Neural cell (in vitro differentiated cells): ENCODE measurements at regions not wholly inside any gene's neighbourhood (a gene's known extent, or its start where the extent isn't known, plus 50 kb on each side); places are given as distances from the start of the nearest gene placed in this dataset.

Experiments used
- H2AFZ ChIP-seq: fragments of 200-600, 300-800 bp; sonication (generic), shearing (Covaris generic); 2 replicates; pipeline ENCODE4 v1.6.0; 2014; ENCODE audit warnings: low read depth, mild to moderate bottlenecking, antibody characterized with exemption, low read length, moderate library complexity
- H3F3A ChIP-seq: fragments of 200-600 bp; shearing (Covaris generic); 2 replicates; pipeline ENCODE4 v1.6.1; 2016; ENCODE audit warnings: mild to moderate bottlenecking, moderate library complexity, mixed read lengths, antibody characterized with exemption, low read length; ENCODE audit not compliant: insufficient read depth, poor library complexity, severe bottlenecking
- H3K27ac ChIP-seq: fragments of 200-600, 300-800 bp; sonication (generic), shearing (Covaris generic); 2 replicates; pipeline ENCODE4 v1.5.1; 2014; ENCODE audit warnings: mild to moderate bottlenecking, low read length, moderate library complexity
- H3K27me3 ChIP-seq: fragments of 300-800, 200-600 bp; sonication (generic), shearing (Covaris generic); 2 replicates; pipeline ENCODE4 v1.6.0; 2014; ENCODE audit warnings: mild to moderate bottlenecking, low read depth, low read length, moderate library complexity; ENCODE audit not compliant: insufficient read depth
- H3K36me3 ChIP-seq: fragments of 300-800, 200-600 bp; sonication (generic), shearing (Covaris generic); 2 replicates; pipeline ENCODE4 v1.5.1; 2014; ENCODE audit warnings: mild to moderate bottlenecking, antibody characterized with exemption, low read length, moderate library complexity; ENCODE audit not compliant: insufficient read depth
- H3K4me2 ChIP-seq: fragments of 300-800, 200-600 bp; sonication (generic), shearing (Covaris generic); 2 replicates; pipeline ENCODE4 v1.6.0; 2014; ENCODE audit warnings: mild to moderate bottlenecking, low read length
- H3K4me3 ChIP-seq: fragments of 300-800, 200-600 bp; sonication (generic), shearing (Covaris generic); 2 replicates; pipeline ENCODE4 v1.5.1; 2014; ENCODE audit warnings: mild to moderate bottlenecking, low read length, moderate library complexity
- H3K79me2 ChIP-seq: fragments of 200-600 bp; shearing (Covaris generic); replicated peaks from 2 replicates; pipeline ENCODE4 v1.6.0; 2014; ENCODE audit warnings: mild to moderate bottlenecking, low read length, moderate library complexity; ENCODE audit not compliant: insufficient read depth
- H3K9ac ChIP-seq: fragments of 300-800, 200-600 bp; sonication (generic), shearing (Covaris generic); 2 replicates; pipeline ENCODE4 v1.6.1; 2016; ENCODE audit warnings: mild to moderate bottlenecking, low read length, mixed read lengths
- H3K9me2 ChIP-seq: fragments of 200-600 bp; shearing (Covaris generic); 2 replicates; pipeline ENCODE4 v1.6.1; 2016; ENCODE audit warnings: mild to moderate bottlenecking, low read length, mixed read lengths; ENCODE audit not compliant: insufficient read depth
- H3K9me3 ChIP-seq: fragments of 200-600, 300-800 bp; sonication (generic), shearing (Covaris generic); 2 replicates; pipeline ENCODE4 v1.6.1; 2016; ENCODE audit warnings: mild to moderate bottlenecking, mixed run types, low read length, moderate library complexity, mixed read lengths
- H4K20me1 ChIP-seq: fragments of 200-600 bp; shearing (Covaris generic); 2 replicates; pipeline ENCODE4 v1.6.1; 2016; ENCODE audit warnings: mild to moderate bottlenecking, mixed run types; ENCODE audit not compliant: insufficient read depth
- CTCF ChIP-seq: fragments of 450-650 bp; IDR thresholded peaks from 2 replicates; pipeline ENCODE4 v1.5.1; 2014; ENCODE audit warnings: antibody characterized with exemption, mild to moderate bottlenecking, moderate library complexity; ENCODE audit not compliant: poor library complexity, severe bottlenecking
- EP300 ChIP-seq: fragments of 450-650 bp; conservative IDR thresholded peaks from 2 replicates; pipeline ENCODE4 v1.6.1; 2014; ENCODE audit warnings: antibody characterized with exemption, mild to moderate bottlenecking, moderate library complexity; ENCODE audit not compliant: poor library complexity, severe bottlenecking
- EZH2 ChIP-seq: fragments of 200-600, 300-800 bp; shearing (Covaris generic), sonication (generic); IDR thresholded peaks from 2 replicates; pipeline ENCODE4 v1.6.1; 2014; ENCODE audit warnings: antibody characterized with exemption, low read length, borderline replicate concordance, mild to moderate bottlenecking; ENCODE audit not compliant: insufficient read depth, poor library complexity, severe bottlenecking
- MXI1 ChIP-seq: fragments of 450-650 bp; conservative IDR thresholded peaks from 2 replicates; pipeline ENCODE4 v1.6.1; 2014; ENCODE audit warnings: antibody characterized with exemption, mild to moderate bottlenecking; ENCODE audit not compliant: poor library complexity, severe bottlenecking
- POLR2AphosphoS5 ChIP-seq: IDR thresholded peaks from 2 replicates; pipeline ENCODE4 v1.6.1; 2012
- RAD21 ChIP-seq: fragments of 450-650 bp; conservative IDR thresholded peaks from 2 replicates; pipeline ENCODE4 v1.6.1; 2014; ENCODE audit warnings: antibody characterized with exemption, mild to moderate bottlenecking, moderate library complexity
- REST ChIP-seq: IDR thresholded peaks from 2 replicates; pipeline ENCODE4 v1.6.1; 2012; ENCODE audit warnings: borderline replicate concordance
- SMC3 ChIP-seq: fragments of 450-650 bp; conservative IDR thresholded peaks from 2 replicates; pipeline ENCODE4 v1.6.1; 2014; ENCODE audit warnings: antibody characterized with exemption, mild to moderate bottlenecking, moderate library complexity; ENCODE audit not compliant: poor library complexity
- TAF1 ChIP-seq: IDR thresholded peaks from 2 replicates; pipeline ENCODE4 v1.6.1; 2012; ENCODE audit warnings: low read depth

- H2AFZ ChIP-seq: no peak overlapping the region
- TF ChIP-seq CTCF: no peak
- TF ChIP-seq SMC3: no peak
- TF ChIP-seq REST: no peak
- TF ChIP-seq TAF1: no peak
- TF ChIP-seq EZH2: no peak
- TF ChIP-seq POLR2AphosphoS5: no peak
- TF ChIP-seq EP300: no peak
- TF ChIP-seq MXI1: no peak
- TF ChIP-seq RAD21: no peak
- H4K20me1 ChIP-seq: no peaks in the 10 kb centered on the region
- H3K4me3 ChIP-seq: no peak overlapping the region
- H3K36me3 ChIP-seq: no peaks in the 10 kb centered on the region
- no peak overlapping the region for H3K9ac ChIP-seq
- no peaks in the 10 kb centered on the region for H3K9me3 ChIP-seq
- no peaks in the 10 kb centered on the region for H3K79me2 ChIP-seq
- H3K9me2 ChIP-seq: no peaks in the 10 kb centered on the region
- no peak overlapping the region for H3K4me2 ChIP-seq
- H3K27ac ChIP-seq: no peak overlapping the region
- H3K27me3 ChIP-seq: no peaks in the 10 kb centered on the region
- H3F3A ChIP-seq: no peaks in the 10 kb centered on the region
These were observed 174.9 kb upstream of the PAPPA start for GRCh38 chr9:115978659-115979096.

- no peaks in the 10 kb centered on the region for H4K20me1 ChIP-seq
- H3K9ac ChIP-seq: no peak overlapping the region
- no peak overlapping the region for H3K27ac ChIP-seq
- H3K27me3 ChIP-seq: no peaks in the 10 kb centered on the region
- no peaks in the 10 kb centered on the region for H3K9me2 ChIP-seq
- H3K79me2 ChIP-seq: no peaks in the 10 kb centered on the region
- no peak overlapping the region for H3K4me2 ChIP-seq
- H3K36me3 ChIP-seq: no peaks in the 10 kb centered on the region
- no peak overlapping the region for H2AFZ ChIP-seq
- H3F3A ChIP-seq: no peaks in the 10 kb centered on the region
- no peak overlapping the region for H3K4me3 ChIP-seq
- no peaks in the 10 kb centered on the region for H3K9me3 ChIP-seq
- TF ChIP-seq EP300 (no peak), REST (no peak), CTCF (no peak), POLR2AphosphoS5 (no peak), EZH2 (no peak), MXI1 (no peak), TAF1 (no peak), RAD21 (no peak), SMC3 (no peak)
These were observed 173.5 kb upstream of the PAPPA start for GRCh38 chr9:115980054-115980453.
